ENCODE measurements at regions not wholly inside any gene's neighbourhood (a gene's known extent, or its start where the extent isn't known, plus 50 kb on each side); places are given as distances from the start of the nearest gene placed in this dataset.

GRCh38 chr4:174117445-174117844, 166.0 kb downstream of the FBXO8 start:
- no peak for TF ChIP-seq CTCF (IDR thresholded peaks at IDR 0.05 in 4 of 5, conservative IDR thresholded peaks at IDR 0.05 in 1 of 5)
- TF ChIP-seq POLR2A (IDR thresholded peaks at IDR 0.05): no peak
